Erythroblast (primary cell): ENCODE measurements at regions not wholly inside any gene's neighbourhood (a gene's known extent, or its start where the extent isn't known, plus 50 kb on each side); places are given as distances from the start of the nearest gene placed in this dataset.
"Not testable (repeated sequence)": the region's sequence is repeated elsewhere in the genome, so short reads cannot be mapped to it uniquely, and the experiment has no call there.

Experiments
- DNase-seq, 2 experiments: peaks; one replicate each; lab custom pipeline; 2025; lab: John Stamatoyannopoulos, UW
- GATA1 ChIP-seq: IDR thresholded peaks from 2 replicates; pipeline ENCODE4 v1.6.1; 2011; ENCODE audit warnings: low read depth, mild to moderate bottlenecking, control low read depth, low read length, moderate library complexity
- POLR2A ChIP-seq: IDR thresholded peaks from 2 replicates; pipeline ENCODE4 v1.6.1; 2011; ENCODE audit warnings: mild to moderate bottlenecking, low read length

GRCh38 chr18:59038295-59039039 lies 101.2 kb upstream of the SEC11C start:
- no peak for TF ChIP-seq POLR2A
- TF ChIP-seq GATA1, result no peak
- DNase-seq, result no peak

GRCh38 chr18:59039040-59039320 lies 100.7 kb upstream of the SEC11C start:
- DNase-seq, result not testable (repeated sequence)

- no peak for DNase-seq
- no peak for TF ChIP-seq POLR2A
- no peak for TF ChIP-seq GATA1
Observed at GRCh38 chr18:59039449-59039848, 100.2 kb upstream of the SEC11C start.

GRCh38 chr18:59040770-59041148 lies 98.9 kb upstream of the SEC11C start:
- no peak for DNase-seq
- TF ChIP-seq GATA1, result no peak
- TF ChIP-seq POLR2A, result no peak

GRCh38 chr18:59041296-59041695 lies 98.4 kb upstream of the SEC11C start:
- TF ChIP-seq POLR2A (no peak), GATA1 (no peak)
- no peak for DNase-seq

- no peak for DNase-seq
- TF ChIP-seq GATA1 (no peak), POLR2A (no peak)
Observed at GRCh38 chr18:59041819-59042815, 97.6 kb upstream of the SEC11C start.

- TF ChIP-seq GATA1 (no peak), POLR2A (no peak)
- DNase-seq, result no peak
Observed at GRCh38 chr18:59044855-59045254, 94.8 kb upstream of the SEC11C start.

- TF ChIP-seq POLR2A (no peak), GATA1 (no peak)
- DNase-seq, result no peak
Observed at GRCh38 chr18:59047321-59048047, 92.2 kb upstream of the SEC11C start.

- DNase-seq, result no peak
- no peak for TF ChIP-seq POLR2A
Observed at GRCh38 chr18:59048048-59048363, 91.7 kb upstream of the SEC11C start.

GRCh38 chr18:59048378-59048777 lies 91.3 kb upstream of the SEC11C start:
- no peak for TF ChIP-seq POLR2A
- TF ChIP-seq GATA1, result no peak
- no peak for DNase-seq

- no peak for DNase-seq
- TF ChIP-seq GATA1, result no peak
- no peak for TF ChIP-seq POLR2A
Observed at GRCh38 chr18:59049721-59050660, 89.7 kb upstream of the SEC11C start.

- no peak for DNase-seq
- no peak for TF ChIP-seq GATA1
Observed at GRCh38 chr18:59050661-59051057, 89.0 kb upstream of the SEC11C start.

GRCh38 chr18:59051470-59052165 lies 88.1 kb upstream of the SEC11C start:
- no peak for TF ChIP-seq POLR2A
- no peak for TF ChIP-seq GATA1
- DNase-seq, result no peak
